ENCODE measurements at regions not wholly inside any gene's neighbourhood (a gene's known extent, or its start where the extent isn't known, plus 50 kb on each side); places are given as distances from the start of the nearest gene placed in this dataset.

DNA sequence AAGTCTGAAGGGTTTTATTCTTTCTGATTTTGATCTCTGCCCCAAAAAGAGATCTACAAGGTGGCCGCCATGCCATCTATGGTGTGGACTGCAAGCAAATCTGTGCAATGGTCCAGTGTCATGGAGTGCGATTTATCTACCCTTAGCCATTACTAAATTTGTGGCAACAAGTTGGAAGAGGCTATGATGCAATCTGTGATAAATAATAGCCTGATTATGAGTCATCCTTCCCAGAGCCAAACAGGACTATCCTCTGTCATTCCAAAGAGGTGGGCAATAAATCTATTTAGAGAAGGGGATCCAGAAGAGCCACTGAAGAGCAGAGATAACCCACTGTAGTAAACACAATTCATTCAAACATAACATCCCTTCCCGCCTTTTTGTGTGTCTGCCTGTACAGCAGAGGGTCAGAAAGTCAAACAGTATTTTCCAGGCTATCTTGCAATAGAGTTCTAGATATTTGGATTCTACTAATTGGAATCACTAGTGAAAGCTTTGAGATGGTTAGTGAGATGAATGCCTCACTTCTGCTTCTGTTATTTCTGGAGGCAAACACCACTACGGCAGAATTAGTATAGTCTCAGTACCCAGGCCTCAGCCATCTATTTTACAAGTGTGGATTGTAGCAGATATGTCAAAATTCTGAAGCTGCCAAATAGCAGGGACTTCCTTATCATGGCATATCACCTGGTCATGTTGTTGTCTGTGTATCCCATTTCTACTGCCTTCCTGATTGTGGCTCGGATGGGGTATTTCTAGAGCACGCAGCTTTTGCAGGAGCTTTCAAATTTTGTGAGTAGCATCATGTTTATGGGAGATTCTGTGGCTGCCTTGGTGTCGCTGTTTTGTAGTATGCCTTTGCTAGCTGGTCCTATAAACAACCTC is 192.0 kb downstream of the SMIM20 start:
- TF ChIP-seq, protein P1, sequence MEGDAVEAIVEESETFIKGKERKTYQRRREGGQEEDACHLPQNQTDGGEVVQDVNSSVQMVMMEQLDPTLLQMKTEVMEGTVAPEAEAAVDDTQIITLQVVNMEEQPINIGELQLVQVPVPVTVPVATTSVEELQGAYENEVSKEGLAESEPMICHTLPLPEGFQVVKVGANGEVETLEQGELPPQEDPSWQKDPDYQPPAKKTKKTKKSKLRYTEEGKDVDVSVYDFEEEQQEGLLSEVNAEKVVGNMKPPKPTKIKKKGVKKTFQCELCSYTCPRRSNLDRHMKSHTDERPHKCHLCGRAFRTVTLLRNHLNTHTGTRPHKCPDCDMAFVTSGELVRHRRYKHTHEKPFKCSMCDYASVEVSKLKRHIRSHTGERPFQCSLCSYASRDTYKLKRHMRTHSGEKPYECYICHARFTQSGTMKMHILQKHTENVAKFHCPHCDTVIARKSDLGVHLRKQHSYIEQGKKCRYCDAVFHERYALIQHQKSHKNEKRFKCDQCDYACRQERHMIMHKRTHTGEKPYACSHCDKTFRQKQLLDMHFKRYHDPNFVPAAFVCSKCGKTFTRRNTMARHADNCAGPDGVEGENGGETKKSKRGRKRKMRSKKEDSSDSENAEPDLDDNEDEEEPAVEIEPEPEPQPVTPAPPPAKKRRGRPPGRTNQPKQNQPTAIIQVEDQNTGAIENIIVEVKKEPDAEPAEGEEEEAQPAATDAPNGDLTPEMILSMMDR (IDR thresholded peaks at IDR 0.05): no peak
- no peak for TF ChIP-seq POLR2A (IDR thresholded peaks at IDR 0.05; ENCODE audit: low read depth)

Data from esophagus muscularis mucosa (tissue), 3 donors.